Fibroblast of mammary gland (primary cell): ENCODE measurements at regions not wholly inside any gene's neighbourhood (a gene's known extent, or its start where the extent isn't known, plus 50 kb on each side); places are given as distances from the start of the nearest gene placed in this dataset.

Source experiments
- DNase-seq: peaks from one replicate; pipeline ENCODE4 v3.0.0-alpha.2; 2010; ENCODE audit warnings: low read depth
- H3K4me3 ChIP-seq: 2 replicates; pipeline ENCODE4 v1.5.1; 2011; ENCODE audit warnings: low read depth, mild to moderate bottlenecking, low read length, moderate library complexity; ENCODE audit not compliant: control insufficient read depth
- TF ChIP-seq, protein P1 (sequence below): conservative IDR thresholded peaks from 2 replicates; pipeline ENCODE4 v1.5.1; 2011; ENCODE audit warnings: low read depth, low read length, inconsistent platforms; ENCODE audit not compliant: control insufficient read depth, insufficient read depth

DNA sequence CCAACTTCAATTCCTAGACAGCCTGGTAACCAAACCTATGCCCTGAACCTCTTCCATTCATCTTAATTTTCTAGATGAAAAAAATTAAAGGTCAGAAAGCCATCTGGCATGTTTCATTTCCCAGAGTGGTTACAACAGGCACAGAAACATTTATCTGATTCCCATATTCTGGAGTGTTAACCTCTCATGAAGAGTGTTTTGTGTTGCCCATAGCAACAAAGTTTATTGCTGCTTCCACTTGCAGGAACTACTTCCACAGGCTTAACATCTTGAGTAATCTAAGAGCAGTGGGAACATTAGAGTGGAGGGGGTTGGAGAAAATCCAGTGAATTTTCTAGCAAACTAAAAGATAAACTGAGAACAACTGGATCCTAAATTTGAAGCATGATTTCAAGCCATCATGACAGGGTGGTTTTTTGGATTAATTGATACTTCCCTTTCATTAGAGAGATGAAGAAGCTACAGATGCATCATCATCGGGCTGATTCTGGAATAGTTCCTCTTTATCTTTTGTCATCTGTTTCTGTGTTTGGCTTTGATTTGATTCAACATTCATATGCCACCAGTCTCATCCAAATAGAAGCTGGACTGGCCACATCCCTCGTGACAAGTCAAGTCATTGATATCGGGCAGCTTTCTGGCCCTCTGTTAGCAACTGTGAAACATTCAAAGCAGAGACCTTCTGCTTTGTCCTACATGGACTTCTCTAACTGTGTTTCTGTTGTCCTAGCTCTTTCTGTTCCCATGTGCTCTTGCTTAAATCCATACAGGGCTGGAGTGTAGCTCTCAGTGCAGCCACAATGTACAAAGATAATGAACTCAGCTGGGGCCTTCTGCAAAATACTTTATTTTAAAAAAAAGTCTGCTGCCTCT is 167.3 kb downstream of the MID1IP1 start:
- DNase-seq, result peak; percentile 22
- no peak overlapping the region for H3K4me3 ChIP-seq
- TF ChIP-seq, protein P1, sequence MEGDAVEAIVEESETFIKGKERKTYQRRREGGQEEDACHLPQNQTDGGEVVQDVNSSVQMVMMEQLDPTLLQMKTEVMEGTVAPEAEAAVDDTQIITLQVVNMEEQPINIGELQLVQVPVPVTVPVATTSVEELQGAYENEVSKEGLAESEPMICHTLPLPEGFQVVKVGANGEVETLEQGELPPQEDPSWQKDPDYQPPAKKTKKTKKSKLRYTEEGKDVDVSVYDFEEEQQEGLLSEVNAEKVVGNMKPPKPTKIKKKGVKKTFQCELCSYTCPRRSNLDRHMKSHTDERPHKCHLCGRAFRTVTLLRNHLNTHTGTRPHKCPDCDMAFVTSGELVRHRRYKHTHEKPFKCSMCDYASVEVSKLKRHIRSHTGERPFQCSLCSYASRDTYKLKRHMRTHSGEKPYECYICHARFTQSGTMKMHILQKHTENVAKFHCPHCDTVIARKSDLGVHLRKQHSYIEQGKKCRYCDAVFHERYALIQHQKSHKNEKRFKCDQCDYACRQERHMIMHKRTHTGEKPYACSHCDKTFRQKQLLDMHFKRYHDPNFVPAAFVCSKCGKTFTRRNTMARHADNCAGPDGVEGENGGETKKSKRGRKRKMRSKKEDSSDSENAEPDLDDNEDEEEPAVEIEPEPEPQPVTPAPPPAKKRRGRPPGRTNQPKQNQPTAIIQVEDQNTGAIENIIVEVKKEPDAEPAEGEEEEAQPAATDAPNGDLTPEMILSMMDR, result no peak

DNA sequence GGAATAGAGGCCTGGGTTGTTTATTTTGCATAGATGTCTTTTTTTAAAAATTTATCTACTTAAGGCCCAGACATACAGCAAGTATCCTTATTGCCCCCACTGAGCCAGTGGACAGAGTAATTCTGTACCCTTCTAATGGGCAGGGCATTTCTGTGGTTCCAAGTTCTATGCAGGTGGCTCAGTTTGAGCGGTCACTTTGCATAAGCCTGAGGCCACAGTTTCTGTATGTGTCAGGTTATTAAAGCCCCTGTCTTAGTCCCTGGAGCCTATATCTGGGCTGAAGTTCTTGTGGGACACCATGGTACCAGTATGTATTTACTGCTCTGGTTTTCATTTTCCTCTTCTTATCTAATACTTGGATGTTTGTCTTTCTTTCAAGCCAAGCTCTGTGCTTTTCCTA is 168.8 kb downstream of the MID1IP1 start:
- TF ChIP-seq, protein P1, result no peak
- H3K4me3 ChIP-seq, result no peak overlapping the region
- no peak for DNase-seq

DNA sequence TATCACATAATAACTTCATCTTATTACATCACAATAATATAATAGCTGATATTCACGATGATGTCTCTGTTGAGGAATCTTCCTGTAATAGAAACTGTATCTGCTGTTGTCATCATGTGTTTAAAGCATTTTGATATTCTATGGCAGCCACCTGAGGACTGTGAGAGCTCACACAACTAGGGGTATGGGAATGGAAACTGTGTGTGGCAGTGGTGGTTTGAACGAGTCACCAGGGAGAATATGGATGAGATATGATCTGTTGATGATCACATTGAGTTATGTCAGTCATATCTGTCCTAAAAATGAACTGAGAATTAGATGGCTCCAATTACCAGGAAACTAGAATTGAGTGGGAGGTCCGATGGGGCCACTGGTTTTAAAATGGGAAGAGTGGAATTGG is 169.6 kb downstream of the MID1IP1 start:
- TF ChIP-seq, protein P1, result no peak
- DNase-seq, result no peak
- H3K4me3 ChIP-seq, result no peak overlapping the region

DNA sequence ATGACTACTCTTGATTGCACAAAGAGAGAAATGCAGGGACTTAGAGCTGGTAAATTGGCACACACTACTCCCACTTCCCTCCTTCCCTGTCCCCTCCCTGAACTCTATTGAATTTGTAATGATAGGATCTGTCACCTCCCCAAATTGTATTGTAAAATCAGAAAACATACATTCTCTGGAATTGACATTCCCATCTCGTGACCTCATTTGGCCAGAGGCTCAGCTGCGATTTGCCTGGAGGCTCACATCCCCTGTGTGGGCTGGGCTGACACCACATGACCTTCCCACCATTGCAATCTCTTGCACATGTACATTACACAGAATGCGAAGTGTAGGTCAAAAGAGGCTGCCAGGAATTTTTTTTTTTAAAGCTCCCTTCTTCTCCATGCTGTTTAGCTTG is 172.1 kb downstream of the MID1IP1 start:
- TF ChIP-seq, protein P1, result no peak
- no peak overlapping the region for H3K4me3 ChIP-seq
- peak; percentile 52 for DNase-seq

DNA sequence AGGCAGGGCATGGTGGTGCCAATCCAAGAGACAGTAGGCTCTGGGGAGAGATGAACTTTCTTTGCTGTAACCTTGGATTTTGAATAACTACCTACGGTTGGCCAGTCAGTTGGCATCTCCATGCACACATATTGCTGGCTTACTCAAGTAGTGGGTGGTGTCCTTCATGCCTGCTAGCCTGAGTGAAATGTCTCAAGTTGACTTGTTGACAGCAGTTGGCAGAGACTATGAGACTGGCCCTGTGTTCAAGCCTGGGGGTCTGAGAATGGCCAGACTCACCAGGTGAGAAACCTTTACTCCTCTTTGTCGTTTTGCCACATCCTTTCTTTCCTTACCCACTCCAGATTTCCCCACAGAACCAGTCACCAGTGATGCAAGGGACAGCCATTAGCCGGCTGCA is 173.3 kb downstream of the MID1IP1 start:
- TF ChIP-seq, protein P1, result no peak
- H3K4me3 ChIP-seq, result no peak overlapping the region
- DNase-seq, result no peak

DNA sequence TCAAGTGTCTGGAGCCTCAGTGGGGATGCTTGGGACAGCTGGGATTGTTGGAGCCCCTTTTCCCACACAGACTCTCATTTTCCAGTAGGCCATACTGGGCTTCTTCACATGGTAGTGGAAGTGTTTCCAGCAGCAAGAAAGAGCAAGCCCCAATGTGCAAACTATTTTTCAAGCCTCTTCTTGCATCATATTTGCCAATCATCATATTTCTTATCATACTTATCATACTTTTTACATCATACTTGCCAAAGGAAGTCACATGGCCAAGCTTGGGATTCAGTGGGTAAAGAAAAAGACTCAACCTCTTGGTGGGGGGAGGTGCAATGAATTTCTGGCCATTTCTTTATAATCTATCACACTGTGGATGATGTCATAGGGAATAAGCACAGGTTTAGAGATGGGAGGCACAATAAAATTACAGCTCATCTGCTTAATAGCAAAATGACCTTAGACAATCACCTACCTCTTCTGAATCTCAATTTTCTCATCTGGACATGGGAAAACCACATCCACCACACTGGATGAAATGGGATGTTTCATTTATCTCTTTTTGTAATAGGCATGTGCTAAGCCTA is 174.2 kb downstream of the MID1IP1 start:
- TF ChIP-seq, protein P1, result no peak
- H3K4me3 ChIP-seq, result no peak overlapping the region
- no peak for DNase-seq
